NCI-H2196 (cell line): ENCODE measurements at regions not wholly inside any gene's neighbourhood (a gene's known extent, or its start where the extent isn't known, plus 50 kb on each side); places are given as distances from the start of the nearest gene placed in this dataset.

ENCODE experiments used
- DNase-seq: peaks from one replicate; lab custom pipeline; 2025; ENCODE audit not compliant: unreplicated experiment; lab: John Stamatoyannopoulos, UW

DNA sequence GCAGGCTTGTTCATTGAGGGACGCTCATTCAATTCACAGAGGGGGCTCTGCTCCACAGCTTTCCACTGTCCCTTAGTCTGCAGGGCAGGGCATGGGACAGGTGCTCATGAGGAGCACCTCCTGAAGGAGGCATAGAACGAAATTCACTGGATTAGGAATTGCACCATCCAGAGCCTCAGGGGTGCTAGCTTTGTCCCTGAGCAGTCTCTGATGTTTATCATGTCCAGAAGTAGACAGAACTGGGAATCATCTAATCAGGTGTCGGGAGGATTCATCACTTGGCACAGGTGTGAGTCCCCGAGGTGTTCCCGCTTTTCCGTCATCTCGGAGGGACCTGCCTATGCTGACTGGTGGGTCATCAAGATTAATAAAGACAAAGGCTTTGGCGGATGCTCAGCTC lies 321.4 kb downstream of the AJAP1 start:
- no peak for DNase-seq

DNA sequence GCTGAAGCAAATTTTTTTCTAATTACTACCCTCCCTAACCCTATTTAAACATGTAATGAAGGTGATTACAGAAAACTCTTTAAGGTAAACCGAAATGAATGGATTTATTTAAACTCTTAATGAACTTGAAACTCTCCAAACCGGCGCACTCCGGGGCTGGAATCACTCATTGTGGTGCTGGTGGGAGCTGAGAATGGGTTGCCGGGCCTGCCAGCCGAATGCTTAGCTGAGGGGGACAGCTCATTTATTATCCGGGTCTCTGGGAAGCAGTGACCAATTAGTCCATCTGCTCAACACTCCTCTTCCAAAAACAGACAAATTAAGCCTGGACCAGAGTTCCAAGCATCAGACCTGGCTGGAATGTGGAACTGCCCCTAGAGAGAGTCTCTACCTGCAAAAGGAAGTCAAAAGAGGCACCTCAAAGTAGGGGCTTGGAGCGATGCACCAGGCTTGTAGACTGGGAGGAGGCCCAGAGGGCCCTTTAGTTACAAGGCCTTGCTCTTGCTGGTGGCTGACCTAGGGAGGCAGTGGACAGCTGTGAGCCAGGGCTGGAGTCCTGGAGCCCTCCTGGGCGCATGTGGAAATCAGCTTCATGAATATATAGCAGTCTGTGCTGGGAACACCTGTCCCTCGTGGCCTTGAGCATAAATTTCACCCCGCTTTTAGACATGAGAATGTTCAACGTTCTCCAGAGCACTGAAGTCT lies 320.7 kb downstream of the AJAP1 start:
- DNase-seq = no peak

DNA sequence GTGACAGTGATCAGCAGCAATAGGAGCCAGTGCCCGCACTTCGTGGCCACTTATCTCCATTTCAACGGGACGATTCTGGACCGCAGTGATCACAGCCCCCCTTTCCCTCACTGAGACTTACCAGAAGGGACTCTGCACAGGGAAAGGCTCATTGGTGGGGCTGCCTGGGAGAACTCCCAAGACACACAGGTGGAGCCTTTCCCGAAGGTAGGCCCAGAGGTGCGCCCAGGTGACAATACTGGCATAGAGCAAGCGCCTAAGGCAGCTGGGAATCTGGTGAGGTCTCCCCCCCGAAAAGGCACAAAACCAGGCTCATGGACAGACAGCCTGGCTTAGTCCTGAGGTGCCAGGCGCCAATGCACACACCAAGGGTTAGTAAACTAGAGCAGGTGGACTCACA lies 318.9 kb downstream of the AJAP1 start:
- DNase-seq = no peak

DNA sequence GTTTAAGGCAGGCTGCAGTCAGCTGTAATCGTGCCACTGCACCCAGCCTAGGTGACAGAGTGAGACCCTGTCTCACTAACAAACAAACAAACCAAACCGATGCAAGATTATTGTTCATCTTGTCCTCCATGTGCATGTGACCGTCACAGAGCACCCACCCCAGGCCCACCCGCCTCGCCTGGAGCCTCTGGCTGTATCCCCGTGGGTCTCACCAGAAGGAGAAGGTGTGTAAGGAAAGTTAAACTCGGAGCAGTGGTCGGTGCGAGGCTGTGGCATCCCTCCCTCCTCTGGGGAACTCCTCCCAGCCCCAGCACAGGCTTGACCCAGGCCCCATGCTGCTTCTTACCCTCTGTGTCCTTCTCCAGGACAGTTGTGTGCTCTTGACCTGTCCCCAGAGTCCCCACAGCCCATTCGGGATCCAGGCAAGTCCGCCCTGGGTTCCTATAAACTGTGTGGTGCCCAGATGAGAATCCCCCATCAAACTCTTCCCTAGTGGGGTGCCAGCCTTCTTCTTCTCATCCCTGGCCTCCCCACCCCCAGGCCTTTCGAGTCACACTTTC lies 318.4 kb downstream of the AJAP1 start:
- DNase-seq = no peak

DNA sequence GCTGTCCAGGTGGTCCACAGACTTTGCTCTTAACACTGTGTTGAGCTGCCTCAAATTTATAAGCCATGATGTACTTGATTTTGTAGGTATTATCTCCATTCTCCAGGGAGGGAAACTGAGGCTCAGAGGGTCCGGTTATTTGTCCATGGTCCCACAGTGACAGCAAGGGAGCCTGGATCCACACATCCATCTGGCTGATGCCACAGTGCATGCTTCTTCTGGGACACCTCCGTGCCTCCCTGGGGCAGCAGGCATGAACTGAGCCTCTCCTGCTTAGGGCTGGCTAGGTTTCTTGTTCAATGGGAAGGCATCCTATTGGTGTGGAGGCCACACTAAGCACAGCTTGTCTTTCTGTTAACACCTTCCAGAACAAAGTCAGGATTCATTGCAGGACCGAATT lies 317.3 kb downstream of the AJAP1 start:
- no peak for DNase-seq

DNA sequence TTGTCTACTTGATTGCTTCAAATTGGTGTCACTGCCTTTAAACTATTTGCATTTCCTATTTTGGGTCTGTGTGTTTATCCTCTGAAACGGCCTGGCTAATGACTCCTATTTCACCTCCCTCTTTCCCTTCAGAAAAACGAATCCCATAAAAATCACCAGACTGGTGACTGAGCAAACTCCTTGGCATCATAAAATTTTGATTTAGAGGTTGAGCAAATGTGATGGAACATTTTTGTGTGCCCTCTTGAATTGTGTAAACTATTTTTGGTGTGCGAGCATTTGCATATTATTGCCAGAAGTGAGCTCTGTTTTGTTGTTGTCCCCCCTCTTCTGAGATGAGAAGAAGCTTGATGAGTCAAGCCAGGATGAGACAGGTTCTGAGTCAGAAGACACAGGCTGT lies 316.1 kb downstream of the AJAP1 start:
- no peak for DNase-seq

DNA sequence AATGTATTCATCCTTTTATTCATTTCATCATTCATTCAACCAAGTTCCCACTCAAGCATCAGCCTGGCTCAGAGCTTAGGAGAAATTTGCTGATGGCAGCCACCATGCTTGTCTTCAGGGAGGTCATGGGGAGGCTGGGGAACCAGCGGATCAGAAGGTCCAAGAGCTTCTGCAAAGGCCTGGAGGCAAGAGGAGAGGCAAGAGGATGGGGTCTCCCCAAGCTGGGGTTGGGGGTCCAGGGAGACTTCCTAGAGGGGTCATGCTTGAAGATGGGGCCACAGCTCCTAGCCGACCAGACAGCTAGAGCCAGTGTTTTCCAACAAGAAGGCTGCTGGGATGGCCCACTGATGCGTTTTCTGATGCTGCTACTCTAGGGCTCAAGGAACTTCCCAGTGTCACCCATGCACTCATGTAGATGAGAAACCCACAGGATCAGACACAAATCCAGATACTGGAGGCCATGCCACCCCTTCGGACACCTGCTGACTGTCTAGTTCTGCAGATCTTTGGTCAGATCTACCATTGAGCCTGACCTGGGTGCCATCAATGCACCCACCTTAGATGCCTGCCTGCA lies 315.2 kb downstream of the AJAP1 start:
- DNase-seq = no peak

DNA sequence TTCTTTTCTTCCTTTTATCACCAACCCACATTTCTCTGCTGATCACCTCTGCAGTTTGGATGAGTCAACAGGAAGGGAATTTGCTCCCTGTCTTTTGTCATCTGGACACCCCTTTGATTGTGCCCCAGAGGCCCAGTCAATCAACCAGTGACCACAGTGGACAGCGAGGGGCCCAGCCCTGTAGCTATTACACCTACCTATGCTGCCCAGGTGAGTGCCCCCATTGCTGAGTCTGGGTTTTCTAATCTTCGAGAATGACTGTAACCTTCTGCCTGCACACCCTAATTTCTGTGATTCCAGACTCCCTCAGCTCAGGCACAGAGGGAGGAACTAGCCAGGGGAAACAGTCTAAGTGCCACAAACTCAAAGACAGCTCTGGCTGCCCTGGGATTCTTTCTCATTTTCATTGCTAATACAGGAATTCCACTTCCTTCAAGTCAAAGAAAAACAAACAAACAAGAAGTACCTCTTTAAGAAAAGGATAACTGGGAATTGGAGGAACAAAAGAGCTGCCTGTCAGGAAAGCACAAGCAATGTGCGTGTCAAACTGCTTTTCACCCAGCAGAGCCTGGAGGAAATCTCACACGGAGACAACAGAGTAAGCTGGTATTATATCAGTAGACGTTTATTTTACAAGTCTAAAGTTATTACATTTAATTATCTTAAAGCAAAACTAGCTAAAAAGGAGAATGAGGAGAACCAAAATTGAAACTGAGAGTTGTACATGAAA lies 311.1 kb downstream of the AJAP1 start:
- DNase-seq = no peak

DNA sequence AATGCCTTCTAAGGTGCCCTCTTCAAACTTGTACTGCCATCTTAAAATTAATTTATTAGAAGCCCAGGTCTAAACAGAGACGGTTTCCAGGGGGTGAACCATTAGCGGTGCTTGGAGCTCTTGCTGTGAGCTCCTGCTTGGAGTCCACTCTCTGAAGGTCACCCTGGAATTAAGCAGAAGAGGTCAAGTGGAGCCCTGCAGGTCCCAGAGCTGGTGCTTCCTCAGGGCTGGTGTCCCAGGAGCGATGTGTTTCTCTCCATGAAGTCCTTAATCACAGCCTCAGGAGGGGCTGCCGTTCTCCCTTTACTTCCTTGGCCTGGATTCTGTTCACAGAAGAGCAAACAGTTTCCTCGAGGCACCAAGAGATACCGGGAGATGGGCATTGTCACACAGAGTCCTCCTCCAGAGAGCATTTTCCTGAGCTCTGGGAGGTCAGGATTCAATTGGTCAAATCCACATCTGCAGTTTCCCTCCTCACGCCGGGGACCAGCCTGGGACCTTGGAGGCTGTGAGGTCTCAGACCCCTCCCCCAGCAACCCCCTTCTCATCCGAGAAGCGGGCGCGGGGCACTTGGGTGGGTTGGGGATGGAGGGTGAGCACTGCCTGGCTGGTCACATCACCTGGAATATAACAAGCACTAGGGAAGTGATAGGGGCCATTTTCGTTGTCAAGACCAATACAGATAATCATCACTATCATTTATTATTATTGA lies 310.4 kb downstream of the AJAP1 start:
- no peak for DNase-seq

DNA sequence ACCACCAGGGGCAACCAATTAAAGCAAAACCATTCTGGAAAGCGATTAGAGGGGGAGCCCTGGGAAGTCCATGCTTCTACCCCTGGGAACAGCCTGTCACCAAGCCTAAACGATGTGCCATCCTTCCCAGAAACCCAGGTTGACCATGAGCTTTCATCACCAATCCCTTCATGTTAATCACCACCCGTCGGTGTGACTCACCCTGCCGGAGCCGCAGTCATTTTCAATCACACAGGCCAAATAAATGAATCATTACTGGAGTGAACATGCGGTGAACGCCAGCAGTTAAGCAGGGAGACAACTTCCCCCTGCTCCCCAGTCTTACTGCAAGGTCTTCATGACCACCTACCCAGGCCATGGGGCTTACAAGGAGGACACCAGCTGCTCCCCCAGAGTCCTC lies 308.8 kb downstream of the AJAP1 start:
- DNase-seq = no peak

DNA sequence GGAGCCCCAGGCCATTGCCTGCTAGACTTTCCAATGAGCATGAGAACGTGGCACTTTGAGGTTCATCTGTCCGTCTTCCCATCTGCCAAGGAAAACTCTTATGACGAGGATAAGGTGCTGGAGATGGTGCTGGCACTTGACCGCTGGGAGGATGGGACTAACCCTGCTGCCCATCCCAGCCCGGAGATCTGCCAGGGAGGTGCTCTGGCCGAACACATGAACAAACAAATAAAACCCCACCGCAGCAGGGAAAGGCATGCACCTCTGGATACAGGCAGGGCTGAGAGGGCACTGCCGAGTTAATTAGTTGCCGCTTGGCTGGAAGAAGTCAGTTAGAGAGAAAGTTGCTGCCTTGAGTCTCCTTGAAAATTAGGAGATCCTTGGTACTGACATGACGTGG lies 308.4 kb downstream of the AJAP1 start:
- no peak for DNase-seq

DNA sequence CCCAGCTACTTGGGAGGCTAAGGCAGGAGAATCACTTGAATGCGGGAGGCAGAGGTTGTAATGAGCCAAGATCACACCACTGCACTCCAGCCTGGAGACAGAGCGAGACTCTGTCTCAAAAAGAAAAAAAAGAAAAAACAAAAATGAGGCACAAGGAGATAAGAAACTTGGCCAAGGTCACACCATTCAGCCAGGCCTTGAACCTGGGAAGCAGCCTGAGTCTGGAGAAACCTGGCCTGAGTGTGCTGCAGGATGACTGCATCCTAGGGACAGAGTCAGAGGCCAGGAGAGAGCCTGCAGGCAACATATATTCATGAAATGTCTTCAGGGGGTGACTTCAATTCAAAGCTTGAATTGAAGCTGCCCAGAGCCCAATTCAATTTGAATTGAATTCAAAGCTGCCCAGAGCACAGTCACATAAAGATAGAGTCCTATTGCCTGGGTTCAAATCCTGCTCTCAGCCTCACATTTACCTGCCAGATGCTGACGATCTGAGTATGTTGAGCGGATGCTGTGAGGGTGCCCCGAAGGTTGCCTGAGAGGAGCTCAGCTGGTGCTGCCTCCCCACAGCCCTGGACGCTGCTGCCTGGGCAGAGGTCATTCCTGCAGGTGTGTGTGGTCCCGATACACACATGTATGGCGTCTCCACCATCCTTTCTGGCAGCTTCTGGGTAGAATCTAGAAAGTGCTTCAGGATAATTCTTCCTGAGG lies 307.7 kb downstream of the AJAP1 start:
- DNase-seq = no peak

DNA sequence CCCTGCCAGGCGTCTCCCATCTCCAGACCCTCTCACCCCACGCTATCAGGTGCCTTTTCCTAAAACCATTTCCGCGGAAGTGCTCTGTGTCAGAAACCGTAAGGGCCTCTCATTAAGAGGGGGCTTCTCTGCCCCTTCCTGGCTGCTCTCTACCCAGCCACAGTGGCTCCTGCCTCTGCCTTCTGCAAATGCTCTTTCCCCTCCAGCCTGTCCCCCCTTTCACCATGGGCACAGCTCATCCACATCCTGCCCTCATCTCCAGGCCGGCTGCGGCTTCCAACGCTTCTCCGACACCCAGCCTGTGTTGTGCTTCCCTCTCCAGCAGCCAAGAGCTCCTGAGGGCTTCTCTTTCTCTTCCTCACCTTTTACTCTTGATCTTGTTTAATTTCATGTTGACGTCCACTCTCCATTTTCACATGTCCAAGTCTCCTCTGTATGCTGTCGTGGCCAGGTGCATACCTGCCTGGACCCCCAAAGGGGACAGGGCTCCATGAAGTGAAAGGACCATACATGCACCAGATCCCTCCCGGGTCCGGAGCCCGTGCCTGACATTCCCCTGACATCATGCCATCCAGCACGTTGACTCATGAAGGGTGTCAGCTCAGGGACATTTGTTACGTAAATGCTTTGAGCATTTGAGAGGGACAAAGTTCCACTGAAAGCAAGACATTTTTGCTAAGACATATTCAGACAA lies 306.5 kb downstream of the AJAP1 start:
- DNase-seq = no peak

DNA sequence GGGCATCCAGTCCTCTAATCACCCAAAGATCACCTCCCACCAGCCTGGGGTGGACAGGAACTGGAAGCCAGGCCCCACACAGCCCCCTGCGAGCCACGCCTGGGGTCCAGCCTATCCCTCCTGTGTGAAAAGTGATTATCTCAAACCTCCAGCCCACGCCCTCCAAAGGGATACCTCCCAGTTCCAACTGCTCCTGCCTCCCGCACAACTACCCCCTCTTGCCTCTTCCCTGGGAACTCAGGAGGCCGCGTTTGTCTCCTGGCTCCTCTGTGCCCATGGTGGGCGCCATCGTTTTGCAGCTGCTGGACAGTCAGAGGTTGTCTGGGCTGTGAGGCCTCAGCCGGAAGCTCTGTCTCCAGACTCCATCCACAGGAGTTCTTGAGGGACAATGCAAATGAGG lies 305.9 kb downstream of the AJAP1 start:
- DNase-seq = no peak

DNA sequence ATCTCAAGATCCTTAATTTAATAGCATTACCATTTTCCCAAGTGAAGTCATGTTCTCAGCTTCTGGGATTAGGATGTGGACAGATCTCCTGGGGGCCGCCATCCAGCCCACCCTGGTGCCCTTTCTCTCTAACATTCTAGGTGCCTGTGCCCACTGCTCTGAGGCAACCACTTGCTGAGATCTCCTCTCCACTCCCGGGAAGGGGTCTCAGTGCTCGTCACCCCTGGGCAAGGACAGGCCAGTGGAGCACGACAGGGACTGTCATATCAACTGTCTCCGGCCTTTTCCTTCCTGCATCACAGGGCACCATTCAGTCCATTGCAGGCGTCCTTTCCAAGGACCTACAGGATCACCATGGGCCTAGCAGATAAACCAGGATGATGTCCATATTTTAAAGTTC lies 304.8 kb downstream of the AJAP1 start:
- DNase-seq = no peak

DNA sequence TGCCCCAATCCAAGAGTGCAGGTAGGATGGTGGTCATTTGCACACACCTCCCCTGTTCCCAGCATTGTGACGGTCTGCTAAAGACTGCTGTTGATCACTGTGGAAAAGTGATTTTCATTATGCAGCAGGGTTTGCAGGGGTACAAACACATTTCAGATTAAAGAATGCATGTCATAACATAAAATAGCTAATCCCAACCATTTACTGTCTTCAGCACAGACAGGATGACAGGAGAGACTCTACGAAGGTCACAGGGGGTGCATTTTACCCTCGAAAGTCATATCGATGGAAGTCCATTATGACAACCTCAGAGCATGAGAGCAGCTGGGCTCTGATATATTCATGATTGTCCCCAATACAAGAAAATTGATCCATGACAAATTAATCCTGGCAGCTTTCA lies 302.6 kb downstream of the AJAP1 start:
- no peak for DNase-seq

DNA sequence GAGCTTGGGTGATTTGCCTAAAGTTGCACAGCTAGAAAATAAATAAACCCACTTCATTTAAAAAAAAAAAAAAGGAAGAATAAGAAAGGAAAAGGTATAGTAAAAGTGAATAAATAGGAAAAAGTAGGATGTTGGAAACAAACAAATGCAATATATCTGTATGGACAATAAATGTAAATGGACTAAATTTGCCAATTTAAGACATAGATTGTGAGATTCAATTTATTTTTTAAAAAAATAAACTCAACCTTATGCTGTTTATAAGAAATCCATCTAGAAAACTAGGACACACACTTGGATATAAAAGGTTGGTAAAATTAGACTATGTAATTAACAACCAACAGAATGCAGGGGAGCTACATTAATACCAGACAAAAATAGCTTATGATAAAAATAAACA lies 300.0 kb downstream of the AJAP1 start:
- DNase-seq = no peak

DNA sequence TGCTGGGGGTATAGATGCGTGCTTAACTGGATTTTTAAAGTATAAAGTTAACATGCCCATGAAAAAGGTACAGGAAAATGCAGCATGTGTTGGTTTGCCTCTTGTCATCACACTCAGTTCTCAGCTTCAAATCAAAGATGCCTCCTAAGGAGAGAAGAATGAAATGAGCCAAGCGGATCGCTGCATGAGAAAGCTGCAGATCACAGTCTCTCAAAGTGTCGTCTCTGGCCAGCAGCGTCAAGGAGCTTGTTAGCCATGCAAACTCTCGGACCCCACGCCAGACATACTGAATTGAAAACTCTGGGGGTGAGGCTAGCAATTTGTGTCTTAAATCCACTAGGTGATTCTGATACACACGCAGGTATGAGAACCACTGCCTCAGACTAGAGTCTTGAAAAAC lies 297.2 kb downstream of the AJAP1 start:
- DNase-seq = no peak

DNA sequence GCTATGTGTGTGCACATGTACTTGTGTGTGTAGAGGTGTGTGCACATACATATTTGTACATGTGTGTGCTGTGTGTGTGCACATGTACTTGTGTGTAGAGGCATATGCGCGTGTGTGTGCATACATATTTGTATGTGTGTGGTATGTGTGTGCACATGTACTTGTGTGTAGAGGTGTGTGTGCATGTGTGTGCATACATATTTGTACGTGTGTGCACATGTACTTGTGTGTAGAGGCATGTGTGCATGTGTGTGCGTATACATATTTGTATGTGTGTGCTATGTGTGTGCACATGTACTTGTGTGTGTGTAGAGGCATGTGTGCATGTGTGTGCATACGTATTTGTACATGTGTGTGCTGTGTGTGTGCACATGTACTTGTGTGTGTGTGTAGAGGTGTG lies 291.9 kb downstream of the AJAP1 start:
- DNase-seq = no peak

DNA sequence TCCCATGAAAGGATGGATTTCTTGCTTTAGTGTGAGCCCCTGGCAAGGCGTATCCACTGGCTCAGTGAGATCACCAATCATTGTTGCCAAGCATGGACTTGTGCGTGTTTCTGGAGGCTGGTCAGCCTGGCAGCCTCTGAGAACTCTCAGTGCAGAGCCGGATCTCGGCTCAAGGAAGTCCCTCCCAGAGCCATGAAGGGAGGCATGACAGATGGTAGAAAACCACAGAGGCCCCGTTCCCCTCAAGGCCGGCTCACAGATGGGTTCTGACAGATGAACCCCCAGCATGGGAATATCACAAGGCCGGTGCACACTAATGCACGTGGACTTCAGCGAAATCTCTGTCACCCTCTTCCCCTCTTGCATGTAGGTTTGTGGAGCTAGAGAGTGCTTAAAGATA lies 290.5 kb downstream of the AJAP1 start:
- DNase-seq = no peak
